GM03348 (cell line): ENCODE measurements at regions not wholly inside any gene's neighbourhood (a gene's known extent, or its start where the extent isn't known, plus 50 kb on each side); places are given as distances from the start of the nearest gene placed in this dataset.

Source experiments
- DNase-seq: peaks from one replicate; pipeline ENCODE4 v3.0.0; 2012; ENCODE audit warnings: low spot score

- no peak for DNase-seq
Measured at GRCh38 chr1:209402697-209403096, 180.8 kb upstream of the CAMK1G start.

GRCh38 chr1:209403921-209404320 lies 179.6 kb upstream of the CAMK1G start:
- no peak for DNase-seq

GRCh38 chr1:209404577-209404976 lies 178.9 kb upstream of the CAMK1G start:
- no peak for DNase-seq

GRCh38 chr1:209405183-209405814 lies 178.2 kb upstream of the CAMK1G start:
- DNase-seq: peak; percentile 67

GRCh38 chr1:209406168-209406567 lies 177.3 kb upstream of the CAMK1G start:
- no peak for DNase-seq

GRCh38 chr1:209406595-209406994 lies 176.9 kb upstream of the CAMK1G start:
- DNase-seq: no peak

- peak; percentile 26 for DNase-seq
Measured at GRCh38 chr1:209409780-209410179, 173.7 kb upstream of the CAMK1G start.

GRCh38 chr1:209411491-209411929 lies 172.0 kb upstream of the CAMK1G start:
- DNase-seq: peak; percentile 71

- peak; percentile 65 for DNase-seq
Measured at GRCh38 chr1:209412036-209412435, 171.5 kb upstream of the CAMK1G start.

GRCh38 chr1:209412566-209412965 lies 170.9 kb upstream of the CAMK1G start:
- DNase-seq: no peak

- no peak for DNase-seq
Measured at GRCh38 chr1:209413062-209413461, 170.5 kb upstream of the CAMK1G start.

GRCh38 chr1:209414803-209415329 lies 168.6 kb upstream of the CAMK1G start:
- DNase-seq: no peak

- no peak for DNase-seq
Measured at GRCh38 chr1:209416039-209416438, 167.5 kb upstream of the CAMK1G start.

GRCh38 chr1:209416716-209417115 lies 166.8 kb upstream of the CAMK1G start:
- DNase-seq: no peak

- DNase-seq: no peak
Measured at GRCh38 chr1:209417761-209418160, 165.8 kb upstream of the CAMK1G start.

GRCh38 chr1:209420276-209420675 lies 163.2 kb upstream of the CAMK1G start:
- DNase-seq: no peak

- DNase-seq: no peak
Measured at GRCh38 chr1:209421186-209421585, 162.3 kb upstream of the CAMK1G start.

GRCh38 chr1:209421978-209422680 lies 161.4 kb upstream of the CAMK1G start:
- no peak for DNase-seq

GRCh38 chr1:209425959-209426358 lies 157.6 kb upstream of the CAMK1G start:
- no peak for DNase-seq

- DNase-seq: no peak
Measured at GRCh38 chr1:209427277-209427676, 156.2 kb upstream of the CAMK1G start.

GRCh38 chr1:209427811-209428210 lies 155.7 kb upstream of the CAMK1G start:
- no peak for DNase-seq

GRCh38 chr1:209428241-209428921 lies 155.1 kb upstream of the CAMK1G start:
- DNase-seq: no peak

- no peak for DNase-seq
Measured at GRCh38 chr1:209429611-209430010, 153.9 kb upstream of the CAMK1G start.
